ENCODE measurements at regions not wholly inside any gene's neighbourhood (a gene's known extent, or its start where the extent isn't known, plus 50 kb on each side); places are given as distances from the start of the nearest gene placed in this dataset.

DNA sequence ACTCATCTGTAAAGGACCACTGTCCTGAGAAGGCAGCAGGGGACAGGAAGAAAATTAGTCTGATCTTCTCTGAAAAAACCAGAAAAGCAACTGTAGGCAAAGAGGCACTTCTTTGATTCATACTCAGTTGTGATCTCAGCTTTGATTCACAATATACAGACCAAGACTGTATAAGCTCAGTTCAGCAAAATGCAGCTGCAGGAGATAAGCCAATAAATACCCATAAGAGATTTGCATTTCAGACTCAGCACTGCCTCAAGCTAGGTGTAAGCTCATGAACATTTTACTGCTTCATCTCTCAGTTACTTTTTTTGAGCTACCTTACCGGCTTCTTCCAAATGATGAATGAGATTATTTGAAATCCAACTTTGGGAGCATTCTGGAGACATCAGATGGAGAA, 64.2 kb upstream of the LYZL1 start:
- TF ChIP-seq, protein P1, sequence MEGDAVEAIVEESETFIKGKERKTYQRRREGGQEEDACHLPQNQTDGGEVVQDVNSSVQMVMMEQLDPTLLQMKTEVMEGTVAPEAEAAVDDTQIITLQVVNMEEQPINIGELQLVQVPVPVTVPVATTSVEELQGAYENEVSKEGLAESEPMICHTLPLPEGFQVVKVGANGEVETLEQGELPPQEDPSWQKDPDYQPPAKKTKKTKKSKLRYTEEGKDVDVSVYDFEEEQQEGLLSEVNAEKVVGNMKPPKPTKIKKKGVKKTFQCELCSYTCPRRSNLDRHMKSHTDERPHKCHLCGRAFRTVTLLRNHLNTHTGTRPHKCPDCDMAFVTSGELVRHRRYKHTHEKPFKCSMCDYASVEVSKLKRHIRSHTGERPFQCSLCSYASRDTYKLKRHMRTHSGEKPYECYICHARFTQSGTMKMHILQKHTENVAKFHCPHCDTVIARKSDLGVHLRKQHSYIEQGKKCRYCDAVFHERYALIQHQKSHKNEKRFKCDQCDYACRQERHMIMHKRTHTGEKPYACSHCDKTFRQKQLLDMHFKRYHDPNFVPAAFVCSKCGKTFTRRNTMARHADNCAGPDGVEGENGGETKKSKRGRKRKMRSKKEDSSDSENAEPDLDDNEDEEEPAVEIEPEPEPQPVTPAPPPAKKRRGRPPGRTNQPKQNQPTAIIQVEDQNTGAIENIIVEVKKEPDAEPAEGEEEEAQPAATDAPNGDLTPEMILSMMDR (IDR thresholded peaks at IDR 0.05) = no peak
- TF ChIP-seq POLR2A (IDR thresholded peaks at IDR 0.05) = no peak

Data from esophagus squamous epithelium (tissue), 4 donors.